Stimulated activated CD4-positive, alpha-beta T cell treated with anti-CD3 and anti-CD28 coated beads, Interleukin-12 subunit alpha, Interleukin-12 subunit beta, amount 100 ng/mL, for 24 hours (primary cell): ENCODE measurements at regions not wholly inside any gene's neighbourhood (a gene's known extent, or its start where the extent isn't known, plus 50 kb on each side); places are given as distances from the start of the nearest gene placed in this dataset.
"Not testable (repeated sequence)": the region's sequence is repeated elsewhere in the genome, so short reads cannot be mapped to it uniquely, and the experiment has no call there.

Source experiments
- DNase-seq, 2 experiments: peaks; one replicate each; pipeline ENCODE4 v3.0.0-alpha.2; 2020; ENCODE audit warnings: low read depth in 2 of 2

GRCh38 chr7:55743454-55743717, 119.2 kb downstream of the SEPTIN14 start:
- DNase-seq, result not testable (repeated sequence)

GRCh38 chr7:55742651-55743453, 119.7 kb downstream of the SEPTIN14 start:
- not testable (repeated sequence) for DNase-seq

- not testable (repeated sequence) for DNase-seq
These were observed 120.6 kb downstream of the SEPTIN14 start for GRCh38 chr7:55741721-55742631.

- not testable (repeated sequence) for DNase-seq
These were observed 121.8 kb downstream of the SEPTIN14 start for GRCh38 chr7:55740633-55741250.

GRCh38 chr7:55740053-55740452, 122.5 kb downstream of the SEPTIN14 start:
- not testable (repeated sequence) for DNase-seq

GRCh38 chr7:55736641-55737221, 125.8 kb downstream of the SEPTIN14 start:
- DNase-seq, result not testable (repeated sequence)

- DNase-seq, result no peak
These were observed 129.1 kb downstream of the SEPTIN14 start for GRCh38 chr7:55733241-55734140.

- no peak for DNase-seq
These were observed 130.6 kb downstream of the SEPTIN14 start for GRCh38 chr7:55731931-55732330.

- DNase-seq, result no peak
These were observed 132.4 kb downstream of the SEPTIN14 start for GRCh38 chr7:55730197-55730596.

GRCh38 chr7:55723621-55723941, 139.0 kb downstream of the SEPTIN14 start:
- DNase-seq, result no peak

- DNase-seq, result not testable (repeated sequence)
These were observed 139.5 kb downstream of the SEPTIN14 start for GRCh38 chr7:55722874-55723620.

GRCh38 chr7:55721004-55721403, 141.5 kb downstream of the SEPTIN14 start:
- DNase-seq, result not testable (repeated sequence)

- DNase-seq, result not testable (repeated sequence)
These were observed 143.1 kb upstream of the VOPP1 start for GRCh38 chr7:55715247-55715867.

- DNase-seq, result not testable (repeated sequence)
These were observed 142.1 kb upstream of the VOPP1 start for GRCh38 chr7:55714370-55714769.

- not testable (repeated sequence) for DNase-seq
These were observed 138.0 kb upstream of the VOPP1 start for GRCh38 chr7:55710312-55710711.

GRCh38 chr7:55708028-55708427, 135.7 kb upstream of the VOPP1 start:
- not testable (repeated sequence) for DNase-seq

GRCh38 chr7:55707410-55707809, 135.1 kb upstream of the VOPP1 start:
- not testable (repeated sequence) for DNase-seq

GRCh38 chr7:55706451-55707195, 134.3 kb upstream of the VOPP1 start:
- DNase-seq, result not testable (repeated sequence)
